HG02610 (cell line): ENCODE measurements at regions not wholly inside any gene's neighbourhood (a gene's known extent, or its start where the extent isn't known, plus 50 kb on each side); places are given as distances from the start of the nearest gene placed in this dataset.
"Not testable (repeated sequence)": the region's sequence is repeated elsewhere in the genome, so short reads cannot be mapped to it uniquely, and the experiment has no call there.

Experiments used
- ATAC-seq: cut with Tn5 transposase; IDR thresholded peaks from one replicate; pipeline ENCODE4 v1.9.1; 2021; ENCODE audit warnings: mild to moderate bottlenecking, moderate library complexity; ENCODE audit not compliant: unreplicated experiment

DNA sequence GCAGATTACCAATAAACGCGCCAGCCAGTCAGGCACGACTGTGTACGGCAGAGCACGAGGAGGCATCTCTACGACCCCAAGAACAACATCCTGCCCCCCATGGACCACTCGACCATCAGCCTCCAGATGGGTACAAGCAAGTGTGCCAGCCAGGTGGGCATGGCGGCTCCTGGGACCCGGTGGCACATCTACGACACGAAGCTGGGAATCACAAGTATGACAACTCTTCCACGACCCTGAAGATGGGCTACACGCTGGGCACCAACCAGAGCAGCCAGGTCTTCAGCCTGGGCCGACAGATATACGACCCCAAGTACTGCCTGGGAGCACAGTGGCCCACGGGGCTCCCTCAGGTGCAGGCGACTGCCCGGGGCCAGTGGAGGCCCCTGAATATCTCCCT is 217.6 kb downstream of the POTED start:
- ATAC-seq, result no peak

- ATAC-seq, result not testable (repeated sequence)
These were observed 216.9 kb downstream of the POTED start for GRCh38 chr21:13826511-13826910.

DNA sequence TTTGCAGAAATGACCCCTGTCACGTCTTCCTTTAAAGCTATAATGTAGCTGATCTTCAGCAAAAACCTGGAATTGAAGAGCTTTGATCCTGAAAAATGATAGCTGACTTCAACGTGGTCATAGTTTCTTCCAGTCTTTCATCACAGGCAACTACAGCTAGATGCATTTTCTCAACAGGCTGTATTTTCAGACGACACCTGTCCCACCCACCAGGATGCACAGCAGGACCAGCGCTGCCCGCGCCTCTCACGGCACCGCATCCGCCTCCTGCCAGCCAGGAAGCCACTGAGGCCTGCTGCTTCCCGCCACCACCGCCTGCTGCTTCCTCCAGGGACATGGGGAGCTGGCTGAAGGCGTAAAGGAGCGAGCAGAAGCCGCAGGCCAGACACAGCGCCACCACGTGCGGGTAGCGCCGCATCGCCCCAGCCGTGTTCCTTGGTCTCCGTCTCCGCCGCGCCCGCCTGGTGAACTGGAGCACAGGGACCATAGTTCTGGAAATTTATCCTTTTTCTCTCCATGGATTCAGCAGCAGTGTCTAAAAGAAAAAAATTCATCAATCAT is 215.7 kb downstream of the POTED start:
- not testable (repeated sequence) for ATAC-seq

GRCh38 chr21:13820286-13820685 is 210.7 kb downstream of the POTED start:
- ATAC-seq, result not testable (repeated sequence)

- not testable (repeated sequence) for ATAC-seq
These were observed 202.6 kb downstream of the POTED start for GRCh38 chr21:13812191-13812590.

- ATAC-seq, result not testable (repeated sequence)
These were observed 201.0 kb downstream of the POTED start for GRCh38 chr21:13810559-13810958.

DNA sequence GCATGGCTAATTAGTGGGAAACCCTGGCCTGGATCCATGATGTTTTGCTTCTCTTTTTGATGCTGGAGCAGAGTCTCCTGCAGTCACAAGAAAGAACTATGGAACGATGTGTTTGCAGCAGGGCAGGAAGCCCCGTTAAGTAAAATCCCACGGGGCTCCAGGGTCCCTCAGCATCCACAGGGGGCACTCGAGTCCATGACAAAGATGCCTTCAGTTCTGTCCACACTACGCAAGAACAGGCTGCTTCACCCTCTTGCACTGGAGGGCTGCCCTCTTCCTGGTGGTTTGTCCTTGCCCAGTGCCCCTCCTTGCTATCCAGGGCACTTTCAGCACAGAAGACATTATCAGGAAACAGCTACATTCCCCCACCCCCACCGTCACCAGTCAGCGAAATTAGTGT is 196.9 kb downstream of the POTED start:
- ATAC-seq, result not testable (repeated sequence)

GRCh38 chr21:13802757-13803156 is 193.2 kb downstream of the POTED start:
- ATAC-seq, result not testable (repeated sequence)
